Astrocyte (in vitro differentiated cells and primary cell): ENCODE measurements at regions not wholly inside any gene's neighbourhood (a gene's known extent, or its start where the extent isn't known, plus 50 kb on each side); places are given as distances from the start of the nearest gene placed in this dataset.

Experiments used
- DNase-seq: peaks from one replicate; pipeline ENCODE4 v3.0.0-alpha.2; 2010; ENCODE audit warnings: low read depth
- FAIRE-seq: peaks from 2 replicates; lab custom pipeline; 2011; peaks lifted over from hg19 to GRCh38; lab: Jason Lieb, UNC
- H2AFZ ChIP-seq: 2 replicates; pipeline ENCODE4 v1.6.0; 2012; ENCODE audit warnings: low read depth, low read length, inconsistent platforms
- H3K27ac ChIP-seq: 2 replicates; pipeline ENCODE4 v1.5.1; 2011; ENCODE audit warnings: low read depth, low read length, inconsistent platforms
- H3K27me3 ChIP-seq: 2 replicates; pipeline ENCODE4 v1.6.0; 2011; ENCODE audit warnings: low read length, inconsistent platforms; ENCODE audit not compliant: insufficient read depth
- H3K36me3 ChIP-seq: 2 replicates; pipeline ENCODE4 v1.5.1; 2011; ENCODE audit warnings: low read length, inconsistent platforms; ENCODE audit not compliant: insufficient read depth
- H3K4me1 ChIP-seq: 2 replicates; pipeline ENCODE4 v1.5.1; 2011; ENCODE audit warnings: low read length, inconsistent platforms; ENCODE audit not compliant: insufficient read depth
- H3K4me2 ChIP-seq: 2 replicates; pipeline ENCODE4 v1.6.0; 2012; ENCODE audit warnings: low read length, inconsistent platforms
- H3K4me3 ChIP-seq: 2 replicates; pipeline ENCODE4 v1.5.1; 2011; ENCODE audit warnings: low read depth, mild to moderate bottlenecking, low read length, inconsistent platforms; ENCODE audit not compliant: insufficient read depth
- H3K79me2 ChIP-seq: 2 replicates; pipeline ENCODE4 v1.6.0; 2012; ENCODE audit warnings: mild to moderate bottlenecking, low read length, inconsistent platforms; ENCODE audit not compliant: insufficient read depth
- H3K9ac ChIP-seq: 2 replicates; pipeline ENCODE4 v1.6.0; 2012; ENCODE audit warnings: mild to moderate bottlenecking, low read length, inconsistent platforms
- H3K9me3 ChIP-seq: 2 replicates; pipeline ENCODE4 v1.5.1; 2012; ENCODE audit warnings: low read depth, mild to moderate bottlenecking, low read length, inconsistent platforms; ENCODE audit not compliant: insufficient read depth
- H4K20me1 ChIP-seq: 2 replicates; pipeline ENCODE4 v1.6.0; 2012; ENCODE audit warnings: low read length, inconsistent platforms; ENCODE audit not compliant: insufficient read depth
- H3K27ac Mint-ChIP-seq: one replicate; pipeline ENCODE4 v1.8.0; 2021; ENCODE audit warnings: mild to moderate bottlenecking, mixed read lengths; ENCODE audit not compliant: unreplicated experiment
- H3K27me3 Mint-ChIP-seq: one replicate; pipeline ENCODE4 v1.8.0; 2021; ENCODE audit warnings: low read depth, mixed read lengths; ENCODE audit not compliant: unreplicated experiment
- H3K36me3 Mint-ChIP-seq: one replicate; pipeline ENCODE4 v1.8.0; 2021; ENCODE audit warnings: low read depth, mixed read lengths; ENCODE audit not compliant: unreplicated experiment
- H3K4me1 Mint-ChIP-seq: one replicate; pipeline ENCODE4 v1.8.0; 2021; ENCODE audit warnings: low read depth, mixed read lengths; ENCODE audit not compliant: unreplicated experiment
- H3K4me3 Mint-ChIP-seq: one replicate; pipeline ENCODE4 v1.8.0; 2021; ENCODE audit warnings: mild to moderate bottlenecking, moderate library complexity, mixed read lengths; ENCODE audit not compliant: unreplicated experiment
- H3K9me3 Mint-ChIP-seq: one replicate; pipeline ENCODE4 v1.8.0; 2021; ENCODE audit warnings: mild to moderate bottlenecking, mixed read lengths; ENCODE audit not compliant: unreplicated experiment
- CTCF ChIP-seq: IDR thresholded peaks from 2 replicates; pipeline ENCODE4 v1.5.1; 2011; ENCODE audit warnings: low read depth, mild to moderate bottlenecking, inconsistent platforms, low read length, moderate library complexity; ENCODE audit not compliant: insufficient read depth
- EZH2 ChIP-seq: IDR thresholded peaks from 2 replicates; pipeline ENCODE4 v1.6.1; 2012; ENCODE audit warnings: mild to moderate bottlenecking, low read length, inconsistent platforms; ENCODE audit not compliant: insufficient read depth

GRCh38 chr6:150485161-150485958, 114.3 kb upstream of the PLEKHG1 start:
- Histone ChIP-seq H3K27ac (no peak overlapping the region), H3K9me3 (no peaks in the 10 kb centered on the region), H3K27me3 (no peaks in the 10 kb centered on the region), H4K20me1 (no peaks in the 10 kb centered on the region), H3K79me2 (no peaks in the 10 kb centered on the region), H3K4me2 (no peak overlapping the region), H3K4me3 (no peak overlapping the region), H3K4me1 (no peaks in the 10 kb centered on the region), H2AFZ (no peak overlapping the region), H3K36me3 (no peaks in the 10 kb centered on the region), H3K9ac (no peak overlapping the region)
- peaks cover 2% of the 10 kb centered on the region for H3K4me1 Mint-ChIP-seq
- no peak for TF ChIP-seq CTCF
- no peak for TF ChIP-seq EZH2
- DNase-seq (no peak), FAIRE-seq (no peak)
- H3K9me3 Mint-ChIP-seq, result peaks cover 2% of the 10 kb centered on the region
- no peak overlapping the region for H3K4me3 Mint-ChIP-seq
- no peaks in the 10 kb centered on the region for H3K27me3 Mint-ChIP-seq
- no peaks in the 10 kb centered on the region for H3K36me3 Mint-ChIP-seq
- H3K27ac Mint-ChIP-seq, result no peak overlapping the region

GRCh38 chr6:150486048-150486447, 113.6 kb upstream of the PLEKHG1 start:
- no peaks in the 10 kb centered on the region for H3K79me2 ChIP-seq
- FAIRE-seq, result no peak
- Mint-ChIP-seq H3K4me1 (peaks cover 6% of the 10 kb centered on the region), H3K9me3 (peaks cover 2% of the 10 kb centered on the region), H3K27ac (no peak overlapping the region), H3K27me3 (no peaks in the 10 kb centered on the region), H3K36me3 (no peaks in the 10 kb centered on the region), H3K4me3 (no peak overlapping the region)
- H3K9ac ChIP-seq, result no peak overlapping the region
- H3K27ac ChIP-seq, result no peak overlapping the region
- H3K27me3 ChIP-seq, result no peaks in the 10 kb centered on the region
- H3K4me1 ChIP-seq, result peaks cover 5% of the 10 kb centered on the region
- no peak overlapping the region for H3K4me2 ChIP-seq
- no peak overlapping the region for H3K4me3 ChIP-seq
- no peaks in the 10 kb centered on the region for H3K9me3 ChIP-seq
- H2AFZ ChIP-seq, result no peak overlapping the region
- TF ChIP-seq EZH2, result no peak
- no peak for TF ChIP-seq CTCF
- no peaks in the 10 kb centered on the region for H3K36me3 ChIP-seq
- no peak for DNase-seq
- H4K20me1 ChIP-seq, result no peaks in the 10 kb centered on the region

- no peak overlapping the region for H3K9ac ChIP-seq
- Mint-ChIP-seq H3K4me1 (peaks cover 30% of the 10 kb centered on the region), H3K27ac (no peak overlapping the region), H3K9me3 (peaks cover under 1% of the 10 kb centered on the region), H3K27me3 (no peaks in the 10 kb centered on the region), H3K36me3 (no peaks in the 10 kb centered on the region), H3K4me3 (no peak overlapping the region)
- H2AFZ ChIP-seq, result no peak overlapping the region
- H4K20me1 ChIP-seq, result no peaks in the 10 kb centered on the region
- FAIRE-seq (no peak), DNase-seq (no peak)
- H3K4me3 ChIP-seq, result no peak overlapping the region
- H3K4me1 ChIP-seq, result peaks cover 28% of the 10 kb centered on the region
- H3K27me3 ChIP-seq, result no peaks in the 10 kb centered on the region
- no peaks in the 10 kb centered on the region for H3K9me3 ChIP-seq
- no peak overlapping the region for H3K4me2 ChIP-seq
- H3K79me2 ChIP-seq, result no peaks in the 10 kb centered on the region
- H3K36me3 ChIP-seq, result no peaks in the 10 kb centered on the region
- TF ChIP-seq EZH2 (no peak), CTCF (no peak)
- no peak overlapping the region for H3K27ac ChIP-seq
These were observed 109.1 kb upstream of the PLEKHG1 start for GRCh38 chr6:150490586-150490985.
